ENCODE measurements at regions not wholly inside any gene's neighbourhood (a gene's known extent, or its start where the extent isn't known, plus 50 kb on each side); places are given as distances from the start of the nearest gene placed in this dataset.

- no peak for DNase-seq (ENCODE audit: low spot score)
These were observed 109.9 kb upstream of the TIAM2 start for GRCh38 chr6:154885214-154885613.

- no peak for DNase-seq (ENCODE audit: low spot score)
These were observed 109.1 kb upstream of the TIAM2 start for GRCh38 chr6:154886016-154886415.

GRCh38 chr6:154886471-154886870, 108.6 kb upstream of the TIAM2 start:
- DNase-seq (ENCODE audit: low spot score), result no peak

GRCh38 chr6:154887051-154887450, 108.1 kb upstream of the TIAM2 start:
- DNase-seq (ENCODE audit: low spot score), result no peak

- no peak for DNase-seq (ENCODE audit: low spot score)
These were observed 106.5 kb upstream of the TIAM2 start for GRCh38 chr6:154888421-154889295.

GRCh38 chr6:154890874-154891273, 104.2 kb upstream of the TIAM2 start:
- DNase-seq (ENCODE audit: low spot score), result no peak

- no peak for DNase-seq (ENCODE audit: low spot score)
These were observed 103.2 kb upstream of the TIAM2 start for GRCh38 chr6:154891901-154892300.

- DNase-seq (ENCODE audit: low spot score), result peak; percentile 27
These were observed 101.2 kb upstream of the TIAM2 start for GRCh38 chr6:154893917-154894316.

- DNase-seq (ENCODE audit: low spot score), result no peak
These were observed 100.2 kb upstream of the TIAM2 start for GRCh38 chr6:154894902-154895301.

- no peak for DNase-seq (ENCODE audit: low spot score)
These were observed 99.3 kb upstream of the TIAM2 start for GRCh38 chr6:154895841-154896240.

GRCh38 chr6:154898821-154899220, 96.3 kb upstream of the TIAM2 start:
- DNase-seq (ENCODE audit: low spot score), result no peak

- DNase-seq (ENCODE audit: low spot score), result no peak
These were observed 95.2 kb upstream of the TIAM2 start for GRCh38 chr6:154899824-154900463.

- DNase-seq (ENCODE audit: low spot score), result no peak
These were observed 93.1 kb upstream of the TIAM2 start for GRCh38 chr6:154901876-154902552.

GRCh38 chr6:154907291-154907690, 87.8 kb upstream of the TIAM2 start:
- DNase-seq (ENCODE audit: low spot score), result peak; percentile 45

- no peak for DNase-seq (ENCODE audit: low spot score)
These were observed 86.4 kb upstream of the TIAM2 start for GRCh38 chr6:154908723-154909122.

GRCh38 chr6:154909311-154909710, 85.8 kb upstream of the TIAM2 start:
- no peak for DNase-seq (ENCODE audit: low spot score)

- DNase-seq (ENCODE audit: low spot score), result no peak
These were observed 85.3 kb upstream of the TIAM2 start for GRCh38 chr6:154909821-154910220.

- DNase-seq (ENCODE audit: low spot score), result no peak
These were observed 80.8 kb upstream of the TIAM2 start for GRCh38 chr6:154914288-154914687.

GRCh38 chr6:154916857-154917256, 78.3 kb upstream of the TIAM2 start:
- DNase-seq (ENCODE audit: low spot score), result no peak

- no peak for DNase-seq (ENCODE audit: low spot score)
These were observed 77.2 kb upstream of the TIAM2 start for GRCh38 chr6:154917941-154918340.

- DNase-seq (ENCODE audit: low spot score), result no peak
These were observed 75.3 kb upstream of the TIAM2 start for GRCh38 chr6:154919806-154920205.

GRCh38 chr6:154920495-154921200, 74.5 kb upstream of the TIAM2 start:
- no peak for DNase-seq (ENCODE audit: low spot score)
